ENCODE measurements at regions not wholly inside any gene's neighbourhood (a gene's known extent, or its start where the extent isn't known, plus 50 kb on each side); places are given as distances from the start of the nearest gene placed in this dataset.

- TF ChIP-seq GABPA (IDR thresholded peaks at IDR 0.05; ENCODE audit: borderline replicate concordance, insufficient read depth, low read length): no peak
- no peak for TF ChIP-seq CTCF (IDR thresholded peaks at IDR 0.05; ENCODE audit: control extremely low read depth in 1 of 3, insufficient read depth in 1 of 3, low read depth in 1 of 3, low read length in 3 of 3)
- no peak for TF ChIP-seq JUND (IDR thresholded peaks at IDR 0.05; ENCODE audit: low read length)
- TF ChIP-seq POLR2A (IDR thresholded peaks at IDR 0.05; ENCODE audit: control extremely low read depth in 1 of 2, low read depth in 2 of 2, low read length in 2 of 2): no peak
- no peak for TF ChIP-seq TCF12 (IDR thresholded peaks at IDR 0.05; ENCODE audit: low read depth, low read length)
- TF ChIP-seq CEBPB (IDR thresholded peaks at IDR 0.05; ENCODE audit: low read depth, low read length): no peak
- no peak for TF ChIP-seq ATF2 (IDR thresholded peaks at IDR 0.05; ENCODE audit: low read length)
- TF ChIP-seq TAF1 (IDR thresholded peaks at IDR 0.05; ENCODE audit: low read depth, low read length): no peak
- TF ChIP-seq USF2 (IDR thresholded peaks at IDR 0.05; ENCODE audit: low read length): no peak
- TF ChIP-seq EZH2 (IDR thresholded peaks at IDR 0.05; ENCODE audit: low read depth, low read length, severe bottlenecking): no peak
- no peak for TF ChIP-seq RAD21 (IDR thresholded peaks at IDR 0.05 in 1 of 2, conservative IDR thresholded peaks at IDR 0.05 in 1 of 2; ENCODE audit: low read depth in 2 of 2, low read length in 2 of 2)
- no peak for TF ChIP-seq POLR2AphosphoS5 (IDR thresholded peaks at IDR 0.05; ENCODE audit: low read depth, low read length)
Measured at GRCh38 chr9:96020300-96020791, 144.9 kb downstream of the ERCC6L2 start.
